Stimulated activated CD4-positive, alpha-beta T cell treated with anti-CD3 and anti-CD28 coated beads, Interleukin-1b, Interleukin-23, amount 100 ng/mL, for 1 hour (primary cell): ENCODE measurements at regions not wholly inside any gene's neighbourhood (a gene's known extent, or its start where the extent isn't known, plus 50 kb on each side); places are given as distances from the start of the nearest gene placed in this dataset.

ENCODE experiments used
- DNase-seq, 2 donors: peaks; one replicate each; pipeline ENCODE4 v3.0.0-alpha.2; 2020; ENCODE audit warnings: low read depth in 2 of 2

DNA sequence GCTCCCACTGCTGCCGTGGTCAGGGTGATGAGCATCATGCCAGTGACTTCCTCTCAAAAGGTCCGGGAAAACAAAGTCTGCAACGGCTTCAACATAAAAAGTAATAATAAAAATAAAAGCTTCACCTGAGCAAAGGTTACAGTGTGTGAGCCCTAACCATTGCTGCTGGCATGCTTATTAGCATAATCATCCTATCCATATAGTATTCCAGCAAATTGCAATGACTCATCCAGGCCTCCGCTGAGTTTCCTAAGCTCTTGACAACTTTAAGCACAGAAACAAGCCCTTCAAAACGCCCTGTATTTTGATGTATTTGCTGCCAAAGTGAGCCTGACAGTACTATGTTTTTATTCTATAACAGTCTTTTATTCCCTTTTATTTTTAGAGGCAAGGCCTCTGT lies 100.5 kb downstream of the AASDH start:
- no peak for DNase-seq

DNA sequence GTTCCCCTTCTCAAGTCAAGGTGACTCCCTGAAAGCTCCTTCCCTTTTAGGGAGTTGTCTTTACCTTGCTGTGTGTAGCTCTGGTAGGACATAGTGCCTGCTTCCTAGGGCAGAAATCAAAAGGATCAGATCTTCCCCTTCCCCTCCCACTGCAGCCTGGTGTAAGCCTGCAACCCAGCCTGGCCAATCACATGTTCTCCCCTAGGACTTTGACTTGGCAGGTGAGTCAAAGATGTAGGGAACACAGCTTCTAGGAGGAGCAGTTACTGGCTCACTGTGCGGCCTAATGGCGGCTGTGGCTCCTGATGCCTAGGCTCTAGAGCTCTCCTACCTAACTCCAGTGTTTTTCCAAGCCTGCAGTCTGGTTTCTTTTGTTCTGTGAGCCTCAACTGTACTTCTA lies 103.9 kb downstream of the AASDH start:
- no peak for DNase-seq

DNA sequence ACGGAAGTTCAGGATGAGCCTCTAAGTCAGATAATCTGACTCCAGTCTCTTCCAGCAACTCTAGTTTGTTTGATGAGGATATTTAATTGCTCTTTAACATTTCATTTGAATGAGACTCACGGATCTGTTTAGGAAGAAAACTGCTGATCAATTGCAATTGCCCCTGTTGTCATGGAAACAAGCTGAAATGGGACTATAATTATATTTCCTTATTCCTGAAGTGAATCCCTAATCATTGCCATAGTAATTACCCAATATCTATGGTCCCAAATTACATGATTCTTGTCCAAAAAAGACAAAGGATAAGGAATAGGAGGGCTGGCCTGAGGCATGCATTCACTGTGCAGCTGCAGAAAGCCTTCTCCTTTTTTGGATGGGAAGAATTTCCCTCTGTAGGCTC lies 105.3 kb downstream of the AASDH start:
- DNase-seq = no peak

DNA sequence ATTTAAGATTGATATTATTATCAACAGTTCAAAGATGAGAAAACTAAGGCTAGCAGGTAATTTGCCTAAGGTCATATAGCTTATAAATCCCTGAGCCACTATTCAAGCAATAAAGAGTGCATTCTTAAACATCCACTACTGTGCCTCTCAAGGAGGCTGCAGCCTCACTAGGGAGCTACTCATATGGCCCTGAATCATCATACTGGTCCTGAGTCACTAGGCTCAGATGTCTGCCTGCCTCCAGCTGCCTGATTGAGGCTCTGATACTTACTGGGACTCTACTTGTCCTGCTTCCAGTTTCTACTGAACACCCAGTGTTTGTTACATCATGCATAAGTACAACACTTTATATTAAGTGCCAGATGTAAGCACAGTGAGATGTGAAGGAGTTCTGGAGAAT lies 110.7 kb downstream of the AASDH start:
- DNase-seq = no peak

DNA sequence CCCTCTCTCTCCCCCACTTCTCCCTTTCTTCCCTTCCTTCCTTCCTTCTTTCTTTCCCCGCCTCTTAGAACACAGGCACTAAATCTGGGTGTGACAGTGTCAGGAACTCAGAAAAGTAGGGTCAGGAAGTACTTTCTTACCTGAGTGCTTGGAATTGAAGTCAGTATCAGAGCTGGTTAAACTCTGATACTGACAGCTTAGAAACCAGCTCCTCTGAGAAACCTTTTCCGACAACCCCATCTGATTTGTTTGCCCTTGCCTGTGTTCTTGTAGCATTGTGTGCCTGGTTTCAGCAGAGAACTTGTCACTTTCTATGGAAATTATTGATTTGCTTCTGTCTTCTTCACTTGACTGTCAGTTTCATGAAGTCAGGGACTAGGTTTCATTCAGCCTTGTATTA lies 113.9 kb downstream of the AASDH start:
- no peak for DNase-seq

DNA sequence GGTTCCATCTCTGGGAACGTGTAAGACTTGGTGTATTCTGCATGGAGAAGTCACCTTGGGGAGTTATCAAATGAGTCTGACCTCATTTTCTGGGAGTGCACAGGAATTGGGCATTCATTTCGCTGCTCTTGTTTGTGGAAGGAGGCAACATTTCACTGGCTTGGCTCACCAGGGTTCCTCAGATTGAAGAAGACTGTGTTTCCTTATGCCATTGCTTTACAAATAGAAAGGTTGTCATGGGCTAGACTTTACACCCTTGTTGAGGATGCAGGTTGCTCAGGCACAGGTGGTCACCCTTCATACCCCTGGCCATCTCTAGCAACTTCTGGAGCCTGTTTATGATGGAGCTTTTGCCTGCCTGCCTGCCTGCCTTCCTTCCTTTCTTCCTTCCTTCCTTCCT lies 114.4 kb downstream of the AASDH start:
- DNase-seq = no peak

DNA sequence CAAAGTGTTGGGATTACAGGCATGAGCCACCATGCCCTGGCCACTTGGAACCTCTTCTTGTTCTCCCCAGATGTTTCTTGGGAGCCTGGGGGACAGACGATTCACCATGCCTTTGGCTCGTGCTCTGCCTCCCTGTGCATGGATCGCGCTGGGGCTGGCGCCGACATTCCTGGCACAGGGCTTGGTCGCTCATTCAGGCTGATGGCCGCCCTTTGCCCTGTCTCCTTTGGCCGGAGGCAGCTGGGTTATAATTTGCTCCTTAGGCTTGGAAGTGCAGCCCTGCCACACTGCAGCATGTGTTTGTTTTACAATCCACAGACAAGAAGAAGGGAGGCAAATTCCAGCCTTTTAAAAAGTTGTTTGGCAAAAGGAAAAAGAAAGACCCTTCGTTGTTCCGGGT lies 115.3 kb downstream of the AASDH start:
- DNase-seq = no peak

DNA sequence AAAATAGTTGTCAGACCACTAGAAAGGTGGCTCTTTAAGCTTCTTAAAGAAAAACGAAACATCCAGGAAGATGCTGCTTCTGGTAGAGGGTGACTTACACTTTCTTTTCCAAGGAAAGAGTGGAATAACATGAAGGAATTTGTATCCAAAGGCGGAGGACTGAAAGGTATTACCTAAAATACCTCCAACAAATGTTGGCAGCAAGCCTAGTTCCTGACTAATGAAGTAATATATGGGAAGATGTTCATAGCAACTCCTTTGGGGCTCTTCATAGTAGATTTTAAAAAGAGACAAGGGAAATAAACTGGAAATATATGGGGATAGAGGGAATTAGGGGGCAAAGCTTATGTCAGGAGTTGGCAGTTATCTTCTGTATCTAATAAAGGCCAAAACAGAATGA lies 116.2 kb downstream of the AASDH start:
- no peak for DNase-seq

DNA sequence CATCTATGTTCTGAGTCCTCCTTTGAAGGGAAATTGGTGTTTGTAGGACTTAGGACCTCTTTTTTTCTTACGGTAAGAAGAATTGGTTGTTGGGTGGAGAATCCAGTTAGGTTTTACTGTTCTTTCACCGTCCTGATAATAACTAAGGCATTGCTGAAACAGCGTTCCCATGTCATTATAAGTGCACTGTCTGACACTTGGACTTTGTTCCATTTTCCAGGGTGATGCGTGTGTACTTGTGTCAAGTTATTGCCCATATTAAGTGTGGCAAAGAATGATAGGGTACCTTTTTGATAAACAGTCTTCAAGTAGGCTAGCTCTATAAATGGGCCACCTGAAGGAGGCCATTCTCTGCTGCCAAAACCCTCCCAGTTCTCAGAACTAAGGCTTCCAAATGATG lies 119.7 kb downstream of the AASDH start:
- DNase-seq = no peak

DNA sequence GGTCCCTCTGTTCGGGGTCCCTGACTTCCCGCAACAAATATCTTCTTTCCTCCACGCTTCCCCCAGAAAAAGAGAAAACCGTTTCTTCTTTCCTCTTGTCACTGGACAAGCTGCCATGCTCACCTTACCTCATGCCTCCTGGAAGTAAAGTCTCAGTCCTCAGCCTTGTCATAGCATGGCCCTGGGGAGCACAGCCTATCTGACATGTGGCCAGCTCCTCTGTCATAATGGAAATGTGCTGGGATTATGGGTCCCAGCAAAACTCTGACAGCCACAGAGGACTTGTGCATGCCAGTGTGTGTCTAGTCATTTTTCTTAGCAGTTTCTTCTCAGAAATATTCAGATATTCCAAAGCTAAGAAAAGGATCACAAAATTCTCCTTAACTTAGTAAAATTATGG lies 122.4 kb downstream of the AASDH start:
- DNase-seq = no peak

DNA sequence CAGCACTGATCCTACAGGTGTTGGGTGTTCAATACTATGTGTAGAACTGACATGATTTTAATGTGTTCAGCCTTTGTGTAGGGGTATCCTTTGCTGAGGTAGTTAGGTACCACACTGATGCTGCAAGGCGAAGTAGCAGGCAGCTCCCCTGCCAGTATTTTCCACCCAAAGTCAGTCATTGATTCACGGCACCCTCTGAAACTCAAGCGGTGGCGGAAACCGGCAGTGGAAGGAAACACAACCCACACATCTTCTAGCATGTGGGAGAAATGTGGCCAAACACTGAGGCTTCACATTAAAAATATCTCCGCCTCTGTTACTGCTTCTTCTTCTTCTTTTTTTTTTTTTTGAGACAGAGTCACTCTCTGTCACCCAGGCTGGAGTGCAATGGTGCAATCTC lies 126.3 kb downstream of the AASDH start:
- peak in 1 of 2 donors; percentile 2 for DNase-seq

DNA sequence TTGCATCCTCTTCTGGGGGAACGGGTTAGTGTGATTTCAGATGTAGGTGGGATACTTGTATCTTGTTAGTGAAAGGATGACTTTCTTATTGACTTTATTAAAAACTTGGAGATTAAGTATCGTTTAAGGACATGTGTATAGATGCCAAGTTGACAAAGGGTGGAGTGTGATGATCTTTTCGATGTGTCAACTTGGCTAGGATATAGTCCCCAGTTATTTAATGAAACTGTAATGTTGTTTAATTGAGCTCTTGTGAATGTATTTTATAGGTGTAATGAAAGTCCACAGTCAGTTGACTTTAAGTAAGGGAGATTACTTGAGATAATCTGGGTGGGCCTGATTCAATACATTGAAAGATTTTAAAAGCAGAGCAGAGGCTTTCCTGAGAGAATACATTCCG lies 127.0 kb downstream of the AASDH start:
- no peak for DNase-seq

DNA sequence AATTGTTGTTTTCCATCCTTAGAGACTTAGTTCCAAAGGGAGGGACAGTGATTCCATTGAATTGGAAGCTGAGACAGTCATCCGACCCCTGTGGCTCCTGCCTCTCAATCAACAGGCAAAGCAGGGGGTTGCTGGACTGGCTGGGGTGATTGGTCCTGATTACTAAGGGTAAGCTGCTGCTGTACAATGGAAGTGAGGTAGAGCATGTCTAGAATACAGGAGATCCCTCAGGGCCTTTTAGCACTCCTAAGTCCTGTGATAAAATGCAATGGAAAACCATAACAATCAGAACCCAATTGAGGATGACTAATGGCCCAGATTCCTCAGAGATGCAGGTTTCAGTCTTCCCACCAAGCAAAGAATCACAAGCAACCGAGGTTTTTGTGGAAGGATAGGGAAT lies 127.6 kb downstream of the AASDH start:
- no peak for DNase-seq

DNA sequence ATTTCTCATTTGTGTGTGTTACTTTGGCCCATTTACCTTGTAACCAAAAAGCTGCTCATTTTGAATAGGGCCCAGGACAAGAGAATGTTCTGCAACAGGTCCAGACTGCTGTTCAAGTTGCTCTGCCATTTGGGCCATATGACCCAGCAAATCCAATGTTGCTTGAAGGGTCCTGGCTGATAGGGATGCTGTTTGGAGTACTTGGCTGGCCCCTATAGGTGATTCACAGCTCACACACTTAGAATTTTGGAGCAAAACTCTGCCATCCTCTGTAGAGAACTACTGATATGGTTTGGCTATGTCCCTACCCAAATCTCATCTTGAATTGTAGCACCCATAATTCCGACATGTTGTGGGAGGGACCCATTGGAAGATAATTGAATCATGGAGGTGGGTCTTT lies 131.5 kb downstream of the AASDH start:
- no peak for DNase-seq

DNA sequence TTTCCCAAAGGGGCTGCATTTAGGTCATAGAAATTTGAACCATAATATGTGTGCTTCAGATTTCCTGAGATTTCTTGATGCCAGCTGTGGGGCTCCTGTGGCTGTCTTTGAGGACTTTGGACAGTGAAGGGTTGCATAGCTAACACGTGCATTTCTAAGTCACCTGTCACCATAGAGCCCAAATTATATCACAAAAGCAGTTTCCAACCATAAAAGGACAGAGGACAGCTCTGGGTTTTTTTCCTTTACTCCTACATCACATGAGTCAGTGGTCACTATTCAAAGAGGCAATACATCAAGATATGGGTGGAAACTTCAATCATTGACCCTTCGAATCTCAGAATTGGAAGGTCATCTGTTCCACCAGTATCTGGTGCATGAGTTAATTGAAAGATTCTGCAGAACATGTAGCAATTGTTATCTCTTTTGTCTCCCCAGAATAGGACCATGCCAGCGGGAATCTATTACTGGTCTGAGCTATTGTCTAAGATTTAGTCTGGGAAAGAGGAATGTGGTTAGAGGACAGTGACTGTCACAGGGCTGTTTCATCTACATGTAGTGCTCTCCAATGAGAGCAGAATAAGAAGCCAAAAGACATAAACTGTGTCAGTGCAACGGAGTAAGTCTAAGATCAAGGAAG lies 133.5 kb downstream of the AASDH start:
- no peak for DNase-seq

DNA sequence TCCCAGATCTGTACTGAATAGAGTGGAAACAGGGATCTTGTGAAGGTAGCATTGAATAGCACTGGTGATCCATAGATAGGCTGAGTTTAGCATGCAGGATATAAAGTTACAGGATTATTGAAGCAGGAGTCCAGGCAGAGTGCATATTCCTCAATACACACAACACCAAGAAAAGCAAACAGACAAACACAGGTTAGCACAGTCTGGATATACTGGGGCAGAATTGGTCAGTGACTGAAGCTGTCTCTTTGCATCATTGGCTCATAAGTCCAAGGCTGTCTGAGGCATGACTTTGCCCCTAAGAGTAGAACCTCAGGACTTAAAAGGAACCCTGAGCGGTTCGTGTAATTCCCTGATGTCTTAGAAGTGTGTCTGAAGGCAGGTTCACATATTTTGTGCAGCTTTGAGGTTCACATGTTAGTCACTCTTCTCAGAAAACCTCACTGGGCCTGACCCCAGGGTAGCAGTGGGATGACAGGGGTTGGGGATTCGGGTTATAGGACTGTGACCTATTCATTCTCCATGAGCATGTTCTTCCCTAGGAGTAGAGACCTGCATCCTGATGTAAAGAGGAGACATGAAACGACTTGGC lies 134.6 kb downstream of the AASDH start:
- DNase-seq = no peak

DNA sequence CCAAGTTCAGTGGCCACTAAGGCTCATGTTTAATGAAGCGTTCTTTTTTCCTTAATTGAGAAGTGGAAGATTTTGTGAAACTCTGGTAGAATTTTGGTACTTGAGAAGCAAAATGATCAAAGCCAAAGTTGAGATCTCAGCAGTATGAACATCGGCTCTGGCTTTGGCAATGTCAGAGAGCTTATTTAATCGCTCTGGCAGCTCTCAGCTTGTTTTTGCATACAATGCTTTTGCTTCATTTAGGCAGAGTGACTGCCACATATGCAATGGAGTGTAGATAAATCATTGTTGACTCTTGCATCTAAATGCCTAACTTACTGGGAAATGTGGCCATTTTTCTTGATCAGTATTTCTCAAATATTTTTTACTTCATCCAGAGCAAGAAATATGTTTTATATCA lies 135.7 kb downstream of the AASDH start:
- DNase-seq = no peak

DNA sequence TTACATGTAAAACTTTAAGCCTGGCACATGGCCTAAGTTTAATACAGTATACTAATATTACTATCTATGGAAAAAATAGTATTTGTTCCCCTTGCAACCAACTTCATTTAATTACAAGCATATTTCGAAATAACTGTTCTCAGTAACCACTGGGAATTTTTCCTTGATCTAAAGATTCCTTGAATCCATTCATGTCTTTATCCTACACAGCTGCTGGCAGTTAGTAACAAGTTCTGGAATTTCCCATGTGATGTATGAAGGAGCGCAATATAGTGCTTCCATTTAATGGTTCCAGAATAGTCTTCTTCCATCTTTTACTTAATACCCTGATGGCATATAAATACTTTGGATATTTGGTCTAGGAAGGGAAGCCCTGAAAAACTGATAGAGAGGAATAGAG lies 136.5 kb downstream of the AASDH start:
- DNase-seq = no peak

DNA sequence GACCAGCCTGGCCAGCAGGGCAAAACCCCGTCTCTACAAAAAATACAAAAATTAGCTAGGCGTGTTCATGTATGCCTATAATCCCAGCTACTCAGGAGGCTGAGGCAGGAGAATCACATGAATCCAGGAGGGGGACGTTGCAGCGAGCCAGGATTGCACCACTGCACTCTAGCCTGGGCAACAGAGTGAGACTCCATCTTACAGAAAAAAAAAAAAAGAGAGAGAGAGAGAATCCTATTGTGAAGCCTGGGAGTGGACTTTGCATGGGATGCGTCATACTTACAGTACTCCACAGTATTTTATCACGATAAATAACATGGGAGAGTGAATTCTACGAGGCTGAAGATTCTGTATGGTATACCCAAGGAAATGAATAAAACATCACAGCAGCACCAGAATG lies 139.6 kb downstream of the AASDH start:
- DNase-seq = no peak

DNA sequence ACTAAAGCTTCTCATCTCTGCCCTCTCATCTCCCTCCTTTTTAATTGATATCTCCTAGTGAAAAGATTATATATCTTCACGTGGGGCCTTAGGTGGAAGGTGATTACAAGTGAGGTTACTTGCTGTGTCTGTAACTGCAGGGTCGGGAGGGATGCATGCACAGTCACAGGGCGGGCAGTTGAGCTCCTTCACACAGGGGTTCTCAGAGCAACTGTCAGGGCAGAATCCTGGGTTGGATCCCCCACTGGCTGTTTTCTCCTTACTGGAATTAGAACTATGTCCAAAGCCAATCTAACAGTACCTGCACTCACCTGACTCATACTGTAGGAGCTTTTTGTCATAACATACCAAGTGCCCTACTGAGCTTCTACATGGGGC lies 141.1 kb downstream of the AASDH start:
- DNase-seq = no peak

DNA sequence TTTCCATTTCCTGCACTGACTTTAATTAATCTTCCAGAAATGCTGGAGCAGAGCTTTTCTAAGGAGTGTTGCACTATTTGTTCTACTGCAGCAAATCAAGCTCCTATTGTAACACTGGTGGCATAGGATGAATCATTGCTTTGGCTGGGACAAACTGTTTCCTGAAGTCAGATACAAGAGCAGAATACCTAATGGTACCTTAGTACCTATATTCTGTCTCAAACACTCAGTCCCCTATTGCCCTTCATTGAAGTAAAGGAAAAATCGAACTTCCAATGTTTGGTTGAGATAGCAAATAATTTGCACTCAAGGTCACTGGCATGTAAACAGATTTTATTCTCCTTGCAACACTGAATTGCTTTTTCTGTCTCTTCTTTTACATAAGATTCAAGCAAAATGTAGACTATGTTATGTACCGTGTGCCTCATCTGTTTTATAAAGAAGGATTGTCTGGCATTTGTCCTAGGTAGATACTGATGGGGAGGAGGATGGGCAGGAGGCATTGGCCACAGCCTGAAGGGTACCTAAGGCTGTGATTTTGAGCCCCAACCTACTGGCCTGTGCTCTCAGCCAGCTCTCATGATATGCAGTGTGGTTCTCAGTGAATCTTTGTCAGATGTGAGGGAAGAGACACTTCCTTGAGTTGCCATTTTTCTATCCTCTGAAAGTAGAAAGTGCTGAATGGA lies 141.6 kb downstream of the AASDH start:
- no peak for DNase-seq

DNA sequence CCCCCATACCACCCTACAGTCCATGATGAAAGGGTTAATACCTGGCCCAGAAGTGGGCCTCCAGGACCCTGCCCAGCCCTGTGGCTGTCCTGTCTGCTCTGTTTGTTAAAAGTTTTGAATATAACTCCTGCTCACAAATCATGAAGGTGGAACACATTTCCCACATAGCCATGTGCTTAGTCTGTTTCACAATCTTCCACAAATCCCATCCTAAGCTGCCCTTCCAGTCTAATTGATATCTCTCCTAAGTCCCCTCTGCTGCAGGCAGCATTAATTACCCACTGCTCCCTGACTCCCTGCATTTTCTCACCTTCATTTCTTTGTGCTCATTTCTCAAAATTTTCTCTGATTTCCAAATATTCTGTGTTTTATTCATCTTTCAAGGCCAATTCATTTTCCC lies 142.6 kb downstream of the AASDH start:
- DNase-seq = no peak

DNA sequence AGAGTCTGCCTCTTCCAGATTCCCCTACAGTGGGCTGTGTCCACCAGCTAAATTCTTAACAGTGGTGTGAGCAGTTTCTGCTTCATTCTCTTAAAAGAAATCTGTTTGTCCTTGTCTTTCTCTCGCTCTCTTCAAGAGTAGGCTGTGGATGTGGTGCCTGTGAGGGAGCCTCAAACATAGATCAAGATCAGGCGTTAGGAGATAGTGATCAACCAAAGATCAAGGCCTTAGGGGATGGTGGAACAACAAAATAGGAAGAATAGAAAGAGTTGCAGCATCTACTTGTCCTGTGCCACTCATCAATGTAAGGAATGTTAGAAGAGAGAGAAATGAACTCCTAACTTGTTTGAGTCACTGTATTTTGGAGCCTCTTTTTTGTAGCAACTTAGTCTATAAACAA lies 144.2 kb downstream of the AASDH start:
- DNase-seq = no peak

DNA sequence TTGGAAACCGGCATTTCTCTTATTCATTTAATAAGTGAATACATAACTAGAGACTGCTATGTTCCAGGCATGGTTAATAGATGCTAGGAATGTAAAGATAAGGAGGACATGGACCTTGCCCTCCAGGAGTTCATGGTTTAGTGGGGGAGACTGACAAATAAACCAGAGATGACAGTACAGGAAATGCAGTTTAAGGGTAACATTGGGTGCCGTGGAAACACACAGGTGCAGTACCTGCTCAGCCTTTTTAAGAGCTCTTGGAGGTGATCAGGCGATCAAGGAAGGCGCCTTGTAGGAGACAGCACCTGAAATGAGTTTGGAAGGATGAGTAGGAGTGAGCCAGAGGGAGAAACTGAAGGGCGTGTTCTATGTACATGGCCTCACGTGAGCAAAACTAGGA lies 145.8 kb downstream of the AASDH start:
- DNase-seq = no peak
